Fibroblast of skin of left quadriceps (primary cell): ENCODE measurements at regions not wholly inside any gene's neighbourhood (a gene's known extent, or its start where the extent isn't known, plus 50 kb on each side); places are given as distances from the start of the nearest gene placed in this dataset.

Experiments used
- DNase-seq, 2 experiments: peaks; one replicate each; pipeline ENCODE4 v3.0.0-alpha.2; 2013; ENCODE audit warnings: low read depth in 2 of 2

GRCh38 chr16:86930001-86930400, 351.7 kb downstream of the FOXL1 start:
- no peak for DNase-seq

- no peak for DNase-seq
Observed at GRCh38 chr16:86930663-86931373, 352.5 kb downstream of the FOXL1 start.

- peak; percentile 82 to 84 for DNase-seq
Observed at GRCh38 chr16:86931410-86931941, 353.1 kb downstream of the FOXL1 start.

DNA sequence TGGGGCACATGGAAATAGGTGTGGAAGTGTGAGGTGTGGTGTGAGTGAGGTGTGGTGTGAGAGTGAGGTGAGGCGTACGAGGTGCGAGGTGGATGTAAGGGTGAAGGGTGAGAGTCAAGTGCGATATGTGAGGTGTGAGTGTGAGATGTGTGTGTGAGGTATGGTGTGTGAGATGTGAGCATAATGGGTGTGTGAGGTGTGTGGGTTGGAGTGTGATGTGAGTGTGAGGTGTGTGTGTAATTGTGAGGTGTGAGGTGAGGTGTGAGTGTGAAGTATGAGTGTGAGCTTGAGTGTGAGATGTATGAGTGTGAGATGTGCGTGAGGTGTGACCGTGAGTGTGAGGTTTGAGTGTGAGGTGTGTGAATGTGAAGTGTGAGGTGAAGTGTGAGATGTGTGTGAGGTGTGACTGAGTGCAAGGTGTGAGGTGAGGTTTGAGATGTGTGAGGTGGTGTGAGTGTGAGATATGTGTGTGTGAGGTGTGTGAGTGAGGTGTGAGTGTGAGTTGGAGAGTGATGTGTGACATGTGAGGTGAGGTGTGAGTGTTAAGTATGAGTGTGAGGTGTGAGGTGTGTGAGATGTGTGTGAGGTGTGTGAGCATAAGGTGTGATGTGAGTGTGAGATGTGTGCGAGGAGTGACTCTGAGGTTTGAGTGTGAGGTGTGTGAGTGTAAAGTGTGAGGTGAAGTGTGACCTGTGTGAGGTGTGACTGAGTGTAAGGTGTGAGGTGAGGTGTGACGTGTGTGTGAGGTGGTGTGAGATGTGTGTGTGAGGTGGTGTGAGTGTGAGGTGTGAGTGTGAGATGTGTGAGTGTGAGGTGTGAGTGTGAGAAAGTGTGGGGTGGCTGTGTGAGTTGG, 354.0 kb downstream of the FOXL1 start:
- DNase-seq = no peak

DNA sequence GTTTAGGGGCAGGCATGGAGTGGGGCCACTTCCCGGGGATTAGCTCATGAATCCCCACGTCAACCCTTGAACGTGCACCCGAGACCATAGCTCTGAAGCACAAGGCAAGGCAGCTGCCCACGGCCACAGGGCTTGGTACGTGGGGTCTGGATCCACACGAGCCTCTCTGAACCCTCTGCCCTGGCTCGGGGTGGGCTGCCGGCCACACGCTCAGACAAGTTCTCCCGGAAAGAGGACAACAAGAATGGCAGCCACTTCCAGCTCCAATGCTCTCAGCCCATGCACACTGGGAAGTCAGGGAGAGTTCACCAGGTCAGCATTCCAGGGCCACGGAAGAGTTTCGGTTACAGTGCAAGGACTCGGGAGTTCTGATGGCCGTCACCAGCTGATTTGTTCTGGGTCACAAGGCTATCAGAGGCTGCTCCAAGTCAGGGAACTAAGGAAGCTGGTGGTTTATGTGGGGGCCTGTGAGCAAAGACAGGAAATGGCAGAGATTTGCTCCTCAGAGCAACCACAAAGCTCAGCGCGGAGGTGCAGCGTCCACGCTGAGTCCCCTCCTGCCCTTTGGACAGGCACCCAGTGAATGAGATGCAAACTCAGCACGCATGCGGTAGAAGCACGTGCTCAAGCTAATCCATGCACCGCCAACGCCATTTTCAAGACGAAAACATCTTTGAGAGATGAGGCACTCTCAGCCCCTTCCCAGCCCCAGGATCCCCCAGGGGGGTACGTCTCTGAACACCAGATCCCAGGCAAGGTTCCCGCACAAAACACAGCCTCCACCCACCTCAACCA, 356.4 kb downstream of the FOXL1 start:
- DNase-seq = no peak

DNA sequence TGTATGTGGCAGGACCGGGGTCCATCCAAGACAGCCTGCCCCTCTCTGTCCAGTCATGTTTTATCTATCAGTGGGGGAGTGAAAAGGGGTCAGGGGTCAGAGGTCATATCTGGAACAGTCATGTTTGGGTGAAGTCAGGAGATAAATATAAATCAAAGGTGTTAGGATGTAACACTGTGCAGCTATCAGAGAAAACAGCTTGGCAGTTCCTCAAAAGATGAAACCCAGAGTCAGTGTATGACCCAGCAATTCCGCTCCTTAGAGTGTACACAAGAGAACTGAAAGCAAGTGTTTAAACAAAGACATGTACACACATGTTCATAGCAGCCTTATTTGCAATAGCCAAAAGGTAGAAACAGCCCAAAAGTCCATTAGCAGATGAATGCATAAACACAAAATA, 361.3 kb downstream of the FOXL1 start:
- DNase-seq = no peak

- no peak for DNase-seq
Observed at GRCh38 chr16:86941731-86942130, 363.4 kb downstream of the FOXL1 start.

GRCh38 chr16:86942151-86943051, 364.1 kb downstream of the FOXL1 start:
- peak; percentile 86 to 87 for DNase-seq

- DNase-seq = no peak
Observed at GRCh38 chr16:86945166-86945900, 367.0 kb downstream of the FOXL1 start.

GRCh38 chr16:86946396-86946795, 368.0 kb downstream of the FOXL1 start:
- DNase-seq = no peak

DNA sequence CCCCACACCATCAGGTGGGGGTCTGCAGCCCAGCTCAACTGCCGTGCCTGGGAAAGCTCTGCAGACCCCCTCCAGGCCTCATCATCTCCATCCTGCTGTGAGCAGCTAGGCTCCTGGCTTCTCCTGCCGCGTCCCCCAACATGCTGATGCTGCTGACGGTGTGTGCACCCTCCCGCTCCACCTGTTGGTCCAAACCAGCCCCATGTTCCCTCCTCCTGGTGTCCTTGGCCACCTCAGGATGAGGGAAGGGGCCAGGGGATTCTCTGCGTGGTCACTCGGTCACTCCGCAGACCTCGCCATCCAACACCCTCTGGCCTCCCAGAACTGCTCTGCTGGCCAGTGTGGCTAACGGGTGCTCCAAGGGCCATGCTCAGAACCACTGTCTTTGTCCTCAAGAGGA, 368.6 kb downstream of the FOXL1 start:
- DNase-seq = no peak

DNA sequence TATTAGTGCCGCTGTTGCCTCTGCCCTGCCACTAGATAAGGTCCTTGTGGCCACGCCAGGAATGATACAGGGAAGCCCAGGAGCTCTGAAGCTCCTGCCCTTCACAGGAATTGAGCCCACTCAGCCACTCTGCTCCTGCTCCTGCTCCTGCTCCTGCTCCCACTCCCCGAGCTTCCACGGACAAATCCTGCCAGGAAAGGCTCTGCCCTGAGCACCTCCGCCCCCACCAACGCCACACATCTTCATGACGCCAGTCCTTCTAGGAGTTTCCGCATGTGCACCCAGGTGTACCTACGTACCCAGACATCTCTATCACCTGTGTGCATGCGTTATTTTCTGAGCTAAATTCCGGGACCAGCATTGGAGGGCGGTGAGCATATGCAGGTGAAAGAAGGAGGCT, 369.1 kb downstream of the C16orf95 start:
- DNase-seq = no peak

DNA sequence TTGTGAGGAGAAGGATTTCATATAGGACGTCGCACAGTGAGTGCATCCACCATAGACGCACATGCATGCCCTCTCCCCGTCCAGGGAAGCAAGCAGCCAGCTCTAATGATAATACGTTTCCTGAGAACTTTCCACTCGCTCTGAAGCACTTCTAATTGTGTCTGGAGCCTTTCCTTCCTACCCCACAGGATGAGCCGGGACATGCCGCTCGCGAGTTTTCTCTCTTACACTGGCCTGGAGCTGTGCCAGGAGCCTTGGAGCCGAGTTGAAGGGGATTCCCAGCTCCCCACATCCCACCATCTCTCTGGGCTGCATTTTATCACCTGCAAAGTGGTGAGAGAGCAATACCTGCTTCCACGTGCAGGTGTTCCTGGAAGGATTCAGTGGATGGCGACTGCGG, 368.1 kb downstream of the C16orf95 start:
- no peak for DNase-seq

DNA sequence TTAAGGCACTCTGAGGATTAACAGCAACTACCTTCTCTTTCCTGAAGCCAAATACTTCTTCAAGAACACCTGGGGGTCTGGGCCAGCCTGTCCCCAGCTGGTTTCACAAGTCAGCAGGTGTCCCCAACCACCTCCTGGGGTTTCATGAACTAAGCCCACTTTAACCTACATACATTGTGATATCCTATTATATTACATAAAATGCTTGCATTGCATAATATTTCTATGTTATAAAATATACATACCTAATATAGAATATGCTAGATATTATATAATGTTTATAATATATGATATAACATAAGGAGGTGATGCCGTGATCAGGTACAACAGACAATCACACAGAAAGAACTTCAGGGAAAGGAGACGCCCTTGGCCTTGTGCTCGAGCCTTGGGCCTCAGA, 367.6 kb downstream of the C16orf95 start:
- DNase-seq = no peak

DNA sequence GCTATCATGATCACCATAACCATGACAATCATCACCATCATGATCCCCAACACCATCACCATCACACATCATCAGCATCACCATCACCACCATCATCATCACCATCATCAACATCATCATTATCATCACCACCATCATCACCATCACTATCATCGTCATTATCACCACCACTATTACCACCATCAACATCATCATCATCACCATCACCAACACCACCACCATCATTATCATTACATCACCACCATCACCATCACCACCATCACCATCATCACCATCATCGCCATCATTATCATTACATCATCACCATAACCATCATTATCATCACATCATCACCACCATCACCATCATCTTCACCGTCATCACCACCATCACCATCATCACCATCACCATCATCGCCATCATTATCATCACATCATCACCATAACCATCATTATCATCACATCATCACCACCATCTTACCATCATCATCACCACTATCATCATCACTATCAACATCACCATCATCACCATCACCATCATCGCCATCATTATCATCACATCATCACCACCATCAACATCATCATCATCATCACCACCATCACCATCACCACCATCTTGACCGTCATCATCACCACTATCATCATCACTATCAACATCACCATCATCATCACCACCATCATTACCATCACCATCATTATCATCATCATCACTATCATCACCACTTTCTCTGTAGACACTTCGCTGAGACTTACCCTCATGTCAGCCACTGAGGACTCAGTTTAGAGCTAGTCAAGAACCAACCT, 366.0 kb downstream of the C16orf95 start:
- DNase-seq = no peak

DNA sequence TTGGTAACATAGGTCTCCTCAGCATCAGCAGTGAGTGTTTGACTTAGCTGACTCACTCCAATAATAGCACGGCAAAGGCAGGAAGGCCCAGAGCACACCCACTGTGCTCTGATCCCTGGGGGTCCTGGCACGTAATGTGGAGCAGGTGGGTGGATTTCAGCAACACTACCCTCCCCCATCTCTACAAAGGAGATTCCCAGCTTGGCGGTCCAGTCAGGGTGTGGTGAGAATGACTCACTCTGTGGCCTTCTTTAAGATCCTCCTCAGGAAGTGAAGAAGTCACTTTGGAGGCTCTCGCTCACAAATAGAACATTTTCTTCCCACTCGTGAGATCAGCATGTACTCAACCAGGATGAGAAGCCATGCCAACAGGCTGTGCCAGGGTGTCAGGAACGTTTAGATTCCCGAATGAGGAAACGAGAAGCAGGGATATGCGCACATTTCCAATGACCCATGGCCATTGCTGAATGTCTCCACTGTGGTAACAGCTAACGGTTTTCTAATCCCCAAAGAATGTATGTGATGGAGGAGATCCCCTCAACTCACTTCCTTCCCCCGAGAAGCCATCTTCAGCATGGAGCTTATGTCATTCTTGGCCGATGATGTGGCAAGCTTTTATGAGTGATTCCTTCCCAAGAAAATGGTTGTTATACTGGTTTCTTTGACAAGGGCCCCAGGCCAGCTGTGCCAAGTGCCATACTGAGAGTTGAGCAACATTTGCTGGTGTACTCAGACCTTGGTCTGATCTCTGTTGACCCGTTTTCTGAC, 365.2 kb downstream of the C16orf95 start:
- peak; percentile 94 to 95 for DNase-seq

DNA sequence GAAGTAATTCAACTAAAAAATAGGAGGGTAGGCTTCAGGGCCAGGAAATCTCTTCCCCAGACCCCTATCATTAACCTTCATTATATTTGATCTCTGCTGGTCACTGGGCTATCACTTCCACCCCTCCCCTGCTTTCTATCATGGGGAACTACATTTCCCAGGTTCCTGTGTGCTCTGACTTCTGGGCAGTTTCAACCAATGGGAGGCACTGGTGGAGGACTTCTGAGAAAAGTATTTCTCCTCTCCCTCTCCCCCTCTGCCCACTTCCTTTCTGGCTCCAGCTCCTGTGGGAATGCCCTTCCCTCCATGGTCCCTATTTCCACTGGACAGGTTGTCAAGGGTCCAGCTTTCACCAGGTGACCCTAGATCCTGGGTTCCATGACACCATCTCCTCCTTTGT, 364.4 kb downstream of the C16orf95 start:
- no peak for DNase-seq

- DNase-seq = no peak
Observed at GRCh38 chr16:86953631-86954391, 363.4 kb downstream of the C16orf95 start.
